ENCODE measurements at regions not wholly inside any gene's neighbourhood (a gene's known extent, or its start where the extent isn't known, plus 50 kb on each side); places are given as distances from the start of the nearest gene placed in this dataset.
A peak's percentile ranks its signal among the peaks of the same experiment; 100 is the strongest.

DNA sequence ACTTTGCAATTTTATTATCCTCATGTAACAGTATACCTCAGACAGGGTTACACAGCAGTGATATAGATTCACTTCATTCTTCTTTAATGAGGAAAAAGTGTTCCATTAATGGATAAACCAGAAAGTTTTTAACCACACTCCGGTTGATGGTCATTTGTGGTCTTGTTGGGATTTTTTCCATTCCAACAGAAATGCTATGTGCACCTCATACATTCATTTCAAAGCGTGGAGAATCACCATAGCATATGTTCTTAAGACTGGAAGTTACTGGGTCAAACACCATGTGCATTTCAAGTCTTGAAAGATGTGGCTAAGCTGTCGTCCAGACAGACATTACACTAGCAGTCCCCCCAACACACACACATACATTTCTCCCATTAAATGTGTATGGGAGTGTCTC, 245.8 kb upstream of the CDH5 start:
- TF ChIP-seq, protein P1, sequence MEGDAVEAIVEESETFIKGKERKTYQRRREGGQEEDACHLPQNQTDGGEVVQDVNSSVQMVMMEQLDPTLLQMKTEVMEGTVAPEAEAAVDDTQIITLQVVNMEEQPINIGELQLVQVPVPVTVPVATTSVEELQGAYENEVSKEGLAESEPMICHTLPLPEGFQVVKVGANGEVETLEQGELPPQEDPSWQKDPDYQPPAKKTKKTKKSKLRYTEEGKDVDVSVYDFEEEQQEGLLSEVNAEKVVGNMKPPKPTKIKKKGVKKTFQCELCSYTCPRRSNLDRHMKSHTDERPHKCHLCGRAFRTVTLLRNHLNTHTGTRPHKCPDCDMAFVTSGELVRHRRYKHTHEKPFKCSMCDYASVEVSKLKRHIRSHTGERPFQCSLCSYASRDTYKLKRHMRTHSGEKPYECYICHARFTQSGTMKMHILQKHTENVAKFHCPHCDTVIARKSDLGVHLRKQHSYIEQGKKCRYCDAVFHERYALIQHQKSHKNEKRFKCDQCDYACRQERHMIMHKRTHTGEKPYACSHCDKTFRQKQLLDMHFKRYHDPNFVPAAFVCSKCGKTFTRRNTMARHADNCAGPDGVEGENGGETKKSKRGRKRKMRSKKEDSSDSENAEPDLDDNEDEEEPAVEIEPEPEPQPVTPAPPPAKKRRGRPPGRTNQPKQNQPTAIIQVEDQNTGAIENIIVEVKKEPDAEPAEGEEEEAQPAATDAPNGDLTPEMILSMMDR (IDR thresholded peaks at IDR 0.05) = no peak
- Mint-ChIP-seq H3K9me3 (no peaks in the 10 kb centered on the region), H3K36me3 (ENCODE audit: low read depth) (no peaks in the 10 kb centered on the region), H3K4me1 (ENCODE audit: low read depth) (peaks cover 10% of the 10 kb centered on the region; the same call in 1 of the 2 replicates), H3K27ac (no peak overlapping the region), H3K4me3 (no peak overlapping the region), H3K27me3 (ENCODE audit: insufficient read depth) (peaks cover 16% of the 10 kb centered on the region; the same call in 1 of the 2 replicates)
- no peak for DNase-seq

DNA sequence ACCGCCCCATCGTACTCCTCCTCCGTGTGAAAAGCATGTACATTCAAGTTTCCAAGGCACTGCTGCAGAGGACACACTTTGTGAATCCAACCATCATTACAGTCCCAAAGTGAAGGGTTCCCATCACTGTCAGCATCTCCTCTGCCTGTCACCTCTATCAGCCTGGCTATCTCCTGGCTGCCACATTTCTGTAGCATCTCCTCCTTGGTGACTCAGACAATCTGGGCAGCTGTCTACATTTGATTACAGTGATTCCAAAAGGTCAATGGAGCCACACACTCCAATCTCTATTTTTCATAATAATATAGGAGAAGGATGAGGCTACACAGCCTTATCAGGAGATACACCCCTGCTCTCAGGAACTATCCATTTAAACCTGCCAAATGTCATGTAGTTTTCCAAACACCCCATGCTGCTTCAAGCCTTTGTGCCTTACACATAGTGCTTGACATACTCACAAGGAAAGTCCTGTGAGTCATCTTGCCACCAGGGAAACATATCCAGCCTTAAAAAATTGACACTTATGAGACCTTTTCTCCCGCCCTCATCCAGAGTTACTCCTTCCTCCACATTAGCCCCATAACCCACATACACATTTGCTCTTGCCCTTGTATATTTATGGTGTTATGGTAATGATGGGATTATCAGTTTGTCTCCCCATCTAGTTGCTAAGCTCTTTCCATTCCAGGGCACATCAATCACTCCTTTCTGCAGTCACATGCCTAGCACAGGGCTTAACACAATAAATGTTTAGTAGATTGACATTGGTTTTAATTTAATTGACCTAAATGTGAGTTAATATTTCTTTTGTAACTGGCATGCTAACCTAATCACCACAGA, 250.1 kb upstream of the CDH5 start:
- TF ChIP-seq, protein P1 (IDR thresholded peaks at IDR 0.05) = no peak
- Mint-ChIP-seq H3K4me1 (ENCODE audit: low read depth) (peaks cover 10% of the 10 kb centered on the region; the same call in 1 of the 2 replicates), H3K27me3 (ENCODE audit: insufficient read depth) (peaks cover 25% of the 10 kb centered on the region), H3K9me3 (no peaks in the 10 kb centered on the region), H3K4me3 (no peak overlapping the region), H3K36me3 (ENCODE audit: low read depth) (no peaks in the 10 kb centered on the region), H3K27ac (no peak overlapping the region)
- DNase-seq = peak; percentile 24

DNA sequence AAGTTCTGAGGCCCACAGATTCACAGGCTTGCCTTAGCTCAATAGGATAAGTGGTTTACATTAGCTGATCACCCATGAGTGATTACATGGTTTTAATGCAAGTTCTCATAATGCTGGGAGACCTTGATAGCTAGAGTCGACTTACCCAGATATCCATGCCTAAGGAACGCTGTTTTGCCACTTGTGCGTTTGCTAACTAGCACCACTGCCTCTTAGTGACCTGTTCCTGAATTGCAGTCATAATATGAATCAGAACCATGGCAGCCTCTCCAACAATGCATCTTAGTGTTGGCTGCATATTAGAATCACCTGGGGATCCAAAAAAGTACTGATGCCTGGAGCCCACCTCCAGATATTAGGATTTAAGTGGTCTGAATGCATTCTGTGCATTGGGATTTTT, 251.1 kb upstream of the CDH5 start:
- Mint-ChIP-seq H3K36me3 (ENCODE audit: low read depth) (no peaks in the 10 kb centered on the region), H3K27me3 (ENCODE audit: insufficient read depth) (peaks cover 25% of the 10 kb centered on the region), H3K4me1 (ENCODE audit: low read depth) (peaks cover 10% of the 10 kb centered on the region; the same call in 1 of the 2 replicates), H3K9me3 (no peaks in the 10 kb centered on the region), H3K4me3 (no peak overlapping the region), H3K27ac (no peak overlapping the region)
- DNase-seq = no peak
- TF ChIP-seq, protein P1 (IDR thresholded peaks at IDR 0.05) = no peak

DNA sequence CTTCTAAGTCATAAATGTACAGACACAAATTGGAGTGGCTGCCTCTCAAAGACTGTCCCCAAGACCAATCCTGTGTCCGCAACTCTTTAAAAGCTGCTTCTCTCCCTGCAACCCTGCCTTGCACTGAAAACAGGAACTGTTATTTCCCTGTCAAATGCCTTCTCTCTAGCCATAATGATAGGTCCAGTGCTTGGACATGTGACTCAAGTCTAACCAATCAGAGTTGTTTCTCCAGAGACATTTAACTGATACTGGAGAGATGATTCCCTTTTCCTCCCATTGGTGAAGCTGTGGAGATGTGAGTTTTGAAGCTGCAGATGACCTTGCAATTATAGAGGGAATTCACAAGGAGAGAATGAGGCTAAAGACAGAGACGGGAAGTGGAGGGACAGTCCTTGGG, 253.3 kb upstream of the CDH5 start:
- Mint-ChIP-seq H3K36me3 (ENCODE audit: low read depth) (no peaks in the 10 kb centered on the region), H3K27me3 (ENCODE audit: insufficient read depth) (peaks cover 12% of the 10 kb centered on the region), H3K4me3 (no peak overlapping the region), H3K27ac (no peak overlapping the region), H3K4me1 (ENCODE audit: low read depth) (peaks cover 16% of the 10 kb centered on the region), H3K9me3 (no peaks in the 10 kb centered on the region)
- DNase-seq = no peak
- TF ChIP-seq, protein P1 (IDR thresholded peaks at IDR 0.05) = no peak

DNA sequence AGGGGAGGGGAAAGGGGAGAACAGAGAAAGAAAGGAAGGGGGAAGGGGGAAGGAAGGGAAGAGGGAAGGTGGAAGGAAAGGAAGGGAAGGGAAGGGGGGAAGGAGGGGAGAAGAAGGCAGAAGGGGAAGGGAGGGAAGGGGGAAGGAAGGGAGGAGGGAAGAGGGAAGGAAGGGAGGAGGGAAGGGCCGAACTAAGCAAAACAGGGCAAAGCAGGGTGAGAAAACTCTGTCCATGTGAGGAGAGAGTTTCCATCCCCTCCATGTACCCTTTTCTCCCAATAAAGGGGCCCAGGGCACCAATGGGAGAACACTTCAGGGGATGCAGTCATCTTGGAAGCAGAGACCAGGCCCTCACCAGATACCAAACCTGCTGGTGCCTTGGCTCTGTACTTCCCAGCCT, 256.8 kb upstream of the CDH5 start:
- Mint-ChIP-seq H3K4me3 (no peak overlapping the region), H3K4me1 (ENCODE audit: low read depth) (peaks cover 15% of the 10 kb centered on the region), H3K9me3 (no peaks in the 10 kb centered on the region), H3K36me3 (ENCODE audit: low read depth) (no peaks in the 10 kb centered on the region), H3K27me3 (ENCODE audit: insufficient read depth) (peaks cover 6% of the 10 kb centered on the region), H3K27ac (no peak overlapping the region)
- TF ChIP-seq, protein P1 (IDR thresholded peaks at IDR 0.05) = no peak
- no peak for DNase-seq
